Peyer's patch (tissue), 4 donors: ENCODE measurements at regions not wholly inside any gene's neighbourhood (a gene's known extent, or its start where the extent isn't known, plus 50 kb on each side); places are given as distances from the start of the nearest gene placed in this dataset.

Experiments used
- DNase-seq, 3 donors: peaks; one replicate each; pipeline ENCODE4 v3.0.0-alpha.2; 2017 to 2019
- H3K27ac ChIP-seq, 4 donors: fragments of 200-600 bp; sonication (generic); one replicate each; pipeline ENCODE4 v1.5.1; 2016 to 2019
- H3K27me3 ChIP-seq, 2 donors: fragments of 200-600 bp; sonication (generic); one replicate each; pipeline ENCODE4 v1.5.1; 2019
- H3K36me3 ChIP-seq, 3 donors: fragments of 200-600 bp; sonication (generic); one replicate each; pipeline ENCODE4 v1.5.1; 2016 to 2019
- H3K4me1 ChIP-seq, 4 donors: fragments of 200-600 bp; sonication (generic); one replicate each; pipeline ENCODE4 v1.5.1; 2016 to 2019
- H3K4me3 ChIP-seq, 4 donors: fragments of 200-600 bp; sonication (generic); 1 replicate in 3 of 4; 2 replicates in 1 of 4; pipeline ENCODE4 v1.5.1; 2016 to 2019; ENCODE audit warnings: mild to moderate bottlenecking in 1 of 4
- H3K9me3 ChIP-seq, 4 donors: fragments of 200-600 bp; sonication (generic); one replicate each; pipeline ENCODE4 v1.5.1; 2016 to 2019; ENCODE audit warnings: mild to moderate bottlenecking in 1 of 4
- CTCF ChIP-seq, 6 experiments: fragments of 450-650 bp in 4 of 6; fragments of 200-600 bp in 2 of 6; sonication (generic) in 1 of 6; IDR thresholded peaks; one replicate each; pipeline ENCODE4 v1.5.1; 2017 to 2019; ENCODE audit warnings: antibody characterized with exemption in 6 of 6, mild to moderate bottlenecking in 3 of 6, moderate library complexity in 1 of 6
- POLR2A ChIP-seq, 2 donors: fragments of 450-650 bp; IDR thresholded peaks; one replicate each; pipeline ENCODE4 v1.5.1; 2017; ENCODE audit warnings: antibody characterized with exemption in 2 of 2, mild to moderate bottlenecking in 2 of 2, moderate library complexity in 2 of 2

GRCh38 chr3:23041918-23042696 lies 161.0 kb upstream of the UBE2E2 start:
- no peak overlapping the region for H3K4me3 ChIP-seq
- TF ChIP-seq POLR2A (IDR thresholded peaks at IDR 0.05) (no peak), CTCF (IDR thresholded peaks at IDR 0.05) (no peak)
- no peaks in the 10 kb centered on the region for H3K9me3 ChIP-seq
- H3K27me3 ChIP-seq = no peaks in the 10 kb centered on the region
- no peak overlapping the region for H3K27ac ChIP-seq
- H3K36me3 ChIP-seq = no peaks in the 10 kb centered on the region
- H3K4me1 ChIP-seq = no peaks in the 10 kb centered on the region
- DNase-seq = no peak

- Histone ChIP-seq H3K36me3 (no peaks in the 10 kb centered on the region), H3K4me1 (no peaks in the 10 kb centered on the region), H3K27me3 (no peaks in the 10 kb centered on the region), H3K27ac (no peak overlapping the region), H3K9me3 (no peaks in the 10 kb centered on the region), H3K4me3 (no peak overlapping the region)
- TF ChIP-seq POLR2A (IDR thresholded peaks at IDR 0.05) = no peak
- TF ChIP-seq CTCF (IDR thresholded peaks at IDR 0.05) = no peak
- DNase-seq = no peak
Observed at GRCh38 chr3:23044463-23044862, 158.7 kb upstream of the UBE2E2 start.

GRCh38 chr3:23046536-23046935 lies 156.6 kb upstream of the UBE2E2 start:
- no peak overlapping the region for H3K27ac ChIP-seq
- H3K4me3 ChIP-seq = no peak overlapping the region
- no peaks in the 10 kb centered on the region for H3K36me3 ChIP-seq
- no peaks in the 10 kb centered on the region for H3K9me3 ChIP-seq
- no peak for DNase-seq
- no peak for TF ChIP-seq POLR2A (IDR thresholded peaks at IDR 0.05)
- H3K27me3 ChIP-seq = no peaks in the 10 kb centered on the region
- no peaks in the 10 kb centered on the region for H3K4me1 ChIP-seq

- Histone ChIP-seq H3K36me3 (no peaks in the 10 kb centered on the region), H3K27ac (no peak overlapping the region), H3K27me3 (no peaks in the 10 kb centered on the region), H3K4me1 (no peaks in the 10 kb centered on the region), H3K4me3 (no peak overlapping the region), H3K9me3 (no peaks in the 10 kb centered on the region)
- no peak for DNase-seq
- no peak for TF ChIP-seq POLR2A (IDR thresholded peaks at IDR 0.05)
- no peak for TF ChIP-seq CTCF (IDR thresholded peaks at IDR 0.05)
Observed at GRCh38 chr3:23051240-23052140, 151.6 kb upstream of the UBE2E2 start.

- Histone ChIP-seq H3K9me3 (no peaks in the 10 kb centered on the region), H3K27me3 (no peaks in the 10 kb centered on the region), H3K4me1 (no peaks in the 10 kb centered on the region), H3K4me3 (no peak overlapping the region), H3K36me3 (no peaks in the 10 kb centered on the region), H3K27ac (no peak overlapping the region)
- TF ChIP-seq POLR2A (IDR thresholded peaks at IDR 0.05) = no peak
- TF ChIP-seq CTCF (IDR thresholded peaks at IDR 0.05) = no peak
- no peak for DNase-seq
Observed at GRCh38 chr3:23052208-23052607, 150.9 kb upstream of the UBE2E2 start.

- H3K4me1 ChIP-seq = no peaks in the 10 kb centered on the region
- TF ChIP-seq POLR2A (IDR thresholded peaks at IDR 0.05) (no peak), CTCF (IDR thresholded peaks at IDR 0.05) (no peak)
- H3K4me3 ChIP-seq = no peak overlapping the region
- no peaks in the 10 kb centered on the region for H3K27me3 ChIP-seq
- DNase-seq = no peak
- no peaks in the 10 kb centered on the region for H3K9me3 ChIP-seq
- H3K27ac ChIP-seq = no peak overlapping the region
- H3K36me3 ChIP-seq = no peaks in the 10 kb centered on the region
Observed at GRCh38 chr3:23052620-23053019, 150.5 kb upstream of the UBE2E2 start.
